GM12865 (cell line): ENCODE measurements at regions not wholly inside any gene's neighbourhood (a gene's known extent, or its start where the extent isn't known, plus 50 kb on each side); places are given as distances from the start of the nearest gene placed in this dataset.

Experiments used
- DNase-seq: peaks from one replicate; pipeline ENCODE4 v3.0.0; 2010; ENCODE audit warnings: low read depth
- H3K4me3 ChIP-seq: 2 replicates; pipeline ENCODE4 v1.5.1; 2011; ENCODE audit warnings: mild to moderate bottlenecking, low read depth, low read length, control low read depth
- TF ChIP-seq, protein P1 (sequence below): IDR thresholded peaks from 2 replicates; pipeline ENCODE4 v1.5.1; 2011; ENCODE audit warnings: low read length, control low read depth, low read depth, inconsistent platforms; ENCODE audit not compliant: insufficient read depth; ENCODE audit errors: missing control alignments

DNA sequence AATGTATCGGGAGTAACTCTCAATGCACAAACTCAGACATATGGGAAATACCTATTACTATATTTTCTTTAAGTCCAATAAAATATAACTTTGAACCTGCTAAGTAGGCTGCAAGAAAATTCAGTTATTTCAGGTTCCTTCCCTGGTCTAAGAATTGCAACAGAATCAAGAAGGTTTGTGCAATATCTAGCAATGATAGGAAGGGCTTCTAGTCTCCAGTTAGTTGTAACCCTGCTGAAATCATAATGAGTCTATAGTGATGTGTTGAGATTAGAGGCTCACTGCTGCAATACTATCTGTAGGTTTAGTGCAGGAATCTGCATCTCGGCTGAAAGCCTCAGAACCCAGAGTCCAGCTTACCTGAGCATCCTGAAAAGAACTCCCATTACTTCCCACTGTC, 110.5 kb downstream of the PMP22 start:
- TF ChIP-seq, protein P1, sequence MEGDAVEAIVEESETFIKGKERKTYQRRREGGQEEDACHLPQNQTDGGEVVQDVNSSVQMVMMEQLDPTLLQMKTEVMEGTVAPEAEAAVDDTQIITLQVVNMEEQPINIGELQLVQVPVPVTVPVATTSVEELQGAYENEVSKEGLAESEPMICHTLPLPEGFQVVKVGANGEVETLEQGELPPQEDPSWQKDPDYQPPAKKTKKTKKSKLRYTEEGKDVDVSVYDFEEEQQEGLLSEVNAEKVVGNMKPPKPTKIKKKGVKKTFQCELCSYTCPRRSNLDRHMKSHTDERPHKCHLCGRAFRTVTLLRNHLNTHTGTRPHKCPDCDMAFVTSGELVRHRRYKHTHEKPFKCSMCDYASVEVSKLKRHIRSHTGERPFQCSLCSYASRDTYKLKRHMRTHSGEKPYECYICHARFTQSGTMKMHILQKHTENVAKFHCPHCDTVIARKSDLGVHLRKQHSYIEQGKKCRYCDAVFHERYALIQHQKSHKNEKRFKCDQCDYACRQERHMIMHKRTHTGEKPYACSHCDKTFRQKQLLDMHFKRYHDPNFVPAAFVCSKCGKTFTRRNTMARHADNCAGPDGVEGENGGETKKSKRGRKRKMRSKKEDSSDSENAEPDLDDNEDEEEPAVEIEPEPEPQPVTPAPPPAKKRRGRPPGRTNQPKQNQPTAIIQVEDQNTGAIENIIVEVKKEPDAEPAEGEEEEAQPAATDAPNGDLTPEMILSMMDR = no peak
- DNase-seq = no peak
- no peak overlapping the region for H3K4me3 ChIP-seq

DNA sequence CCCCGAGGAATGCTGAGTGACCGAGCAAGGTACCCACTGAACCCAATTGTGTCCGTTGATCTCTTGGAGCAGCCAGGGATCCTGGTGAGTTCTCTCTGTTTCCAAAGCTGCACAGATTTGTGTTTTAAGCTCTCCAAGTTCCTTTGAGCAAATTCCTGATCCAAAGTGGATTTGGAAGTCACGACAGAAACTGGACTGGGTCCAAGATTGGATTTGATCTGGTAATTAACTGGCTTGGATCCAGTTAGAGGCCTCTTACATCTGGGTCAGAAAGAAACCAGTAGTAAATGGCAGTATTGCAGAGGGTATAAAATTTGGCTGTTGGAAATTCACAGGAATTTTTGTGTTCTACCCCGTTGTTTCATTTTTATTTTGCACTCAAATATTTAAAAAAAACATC, 119.5 kb downstream of the PMP22 start:
- no peak overlapping the region for H3K4me3 ChIP-seq
- no peak for DNase-seq
- TF ChIP-seq, protein P1 = no peak

DNA sequence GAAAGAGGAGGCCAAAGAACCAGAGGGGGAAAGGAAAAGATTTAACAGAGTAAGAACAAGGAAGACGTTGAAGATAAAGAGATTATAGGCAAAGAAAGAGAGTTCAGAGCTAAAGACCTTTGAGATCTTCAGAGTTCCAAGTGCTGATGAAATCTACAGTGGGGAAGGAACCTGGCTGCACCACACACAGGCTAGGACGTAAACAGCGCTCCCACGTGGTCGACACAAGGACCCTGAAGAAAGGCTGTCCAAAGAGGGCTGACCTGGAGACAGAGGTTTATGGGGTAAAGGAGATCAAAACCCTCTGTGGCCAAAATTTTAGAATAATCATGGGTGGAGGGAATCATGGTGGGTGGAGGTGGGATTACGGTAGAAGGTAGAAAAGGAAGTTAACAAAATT, 121.6 kb downstream of the PMP22 start:
- H3K4me3 ChIP-seq = no peak overlapping the region
- no peak for DNase-seq
- TF ChIP-seq, protein P1 = no peak

DNA sequence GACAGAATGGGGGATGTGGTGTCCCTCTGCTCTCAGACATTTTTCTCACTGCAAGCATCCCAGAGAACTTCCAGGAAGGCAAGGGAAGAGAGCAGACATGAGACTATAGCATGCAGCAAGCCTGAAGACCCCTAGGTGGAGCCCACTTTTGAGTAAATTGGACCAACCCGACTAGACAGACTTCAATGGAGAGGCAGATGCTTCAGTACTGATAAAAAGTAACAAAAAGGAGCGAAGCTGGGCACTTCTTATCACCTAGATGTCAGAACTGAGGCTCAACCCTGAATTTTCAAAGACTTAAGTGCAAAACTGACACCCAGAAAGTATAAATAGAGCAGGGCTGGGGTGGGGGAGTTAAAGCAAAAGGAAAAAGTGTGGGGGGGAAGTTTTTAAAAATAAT, 130.8 kb downstream of the PMP22 start:
- DNase-seq = no peak
- TF ChIP-seq, protein P1 = no peak
- no peak overlapping the region for H3K4me3 ChIP-seq

DNA sequence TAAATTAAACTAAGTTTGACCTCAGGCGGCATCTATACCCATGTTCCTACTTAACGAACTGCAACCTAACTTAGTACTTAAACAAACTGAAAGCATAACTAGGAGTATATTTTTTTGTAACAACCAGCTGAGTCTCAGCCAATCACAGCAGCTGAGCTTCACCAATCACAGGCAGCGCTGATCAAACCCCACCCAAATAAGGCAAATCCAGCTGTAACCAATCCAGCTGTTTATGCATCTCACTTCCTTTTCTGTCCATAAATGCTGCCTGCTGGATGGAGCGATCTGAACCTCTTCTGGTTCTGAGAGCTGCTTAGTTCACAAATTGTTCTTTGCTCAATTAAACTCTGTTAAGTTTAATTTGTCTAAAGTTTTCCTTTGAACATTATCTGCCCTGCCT, 131.3 kb downstream of the PMP22 start:
- no peak overlapping the region for H3K4me3 ChIP-seq
- DNase-seq = no peak
- TF ChIP-seq, protein P1 = no peak

DNA sequence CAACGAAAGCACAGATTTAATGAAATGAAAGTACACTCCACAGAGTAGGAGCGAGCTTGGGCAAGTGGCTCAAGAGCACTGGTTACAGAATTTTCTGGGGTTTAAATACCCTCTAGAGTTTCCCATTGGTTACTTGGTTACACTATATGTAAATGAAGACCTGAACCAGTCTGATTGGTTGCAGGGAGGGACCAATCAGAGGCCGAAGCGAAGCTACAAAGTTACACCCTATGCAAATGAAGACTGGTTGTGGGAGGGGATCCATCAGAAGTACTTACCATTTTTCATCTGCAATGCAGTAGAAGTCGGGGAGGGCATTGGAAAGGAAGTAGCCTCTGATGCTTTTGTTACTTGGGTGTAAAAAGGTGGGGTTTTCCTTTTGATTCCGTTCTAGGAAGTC, 132.0 kb downstream of the PMP22 start:
- no peak for DNase-seq
- TF ChIP-seq, protein P1 = no peak
- no peak overlapping the region for H3K4me3 ChIP-seq

DNA sequence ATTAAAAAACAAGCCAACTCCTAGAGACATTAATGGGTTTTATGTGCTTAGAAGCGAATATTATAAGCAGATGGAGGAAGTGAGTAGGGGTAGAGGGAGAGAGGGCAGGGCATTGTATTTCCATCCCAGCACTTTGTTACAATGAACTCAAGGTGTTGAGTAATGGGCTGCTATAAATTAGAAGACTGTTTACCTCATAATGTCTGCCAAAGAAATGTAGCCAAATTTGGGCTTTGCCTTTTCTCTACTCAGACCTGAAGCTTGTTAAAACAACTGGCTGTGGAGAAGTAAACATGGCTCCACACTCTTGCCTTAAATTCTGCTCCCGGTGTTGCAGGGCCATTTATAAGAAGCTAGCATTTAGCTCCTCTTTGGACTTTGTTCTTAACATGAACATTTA, 134.7 kb downstream of the PMP22 start:
- DNase-seq = no peak
- TF ChIP-seq, protein P1 = no peak
- H3K4me3 ChIP-seq = no peak overlapping the region
